HEK293 (cell line): ENCODE measurements at regions not wholly inside any gene's neighbourhood (a gene's known extent, or its start where the extent isn't known, plus 50 kb on each side); places are given as distances from the start of the nearest gene placed in this dataset.

ENCODE experiments used
- GFI1B ChIP-seq: fragments of 450-650 bp; formaldehyde crosslinking; IDR thresholded peaks from 2 replicates; pipeline ENCODE4 v1.5.1; 2016; ENCODE audit warnings: missing biosample characterization, missing genetic modification characterization
- HOXD13 ChIP-seq: sonication (generic); formaldehyde crosslinking; IDR thresholded peaks from 2 replicates; pipeline ENCODE4 v1.8.0; 2022; ENCODE audit warnings: missing genetic modification reagents, borderline replicate concordance
- MZF1 ChIP-seq: fragments of 450-650 bp; formaldehyde crosslinking; IDR thresholded peaks from 2 replicates; pipeline ENCODE4 v1.5.1; 2017; ENCODE audit warnings: missing biosample characterization, missing genetic modification characterization, borderline replicate concordance
- ZNF121 ChIP-seq: fragments of 450-650 bp; formaldehyde crosslinking; IDR thresholded peaks from 2 replicates; pipeline ENCODE4 v1.5.1; 2016; ENCODE audit warnings: missing biosample characterization, missing genetic modification characterization
- ZNF174 ChIP-seq: fragments of 450-650 bp; formaldehyde crosslinking; IDR thresholded peaks from 2 replicates; pipeline ENCODE4 v1.5.0; 2017; ENCODE audit warnings: missing biosample characterization, mild to moderate bottlenecking, missing genetic modification characterization
- ZNF292 ChIP-seq: fragments of 450-650 bp; formaldehyde crosslinking; IDR thresholded peaks from 2 replicates; pipeline ENCODE4 v1.5.1; 2016; ENCODE audit warnings: low read depth, missing biosample characterization, missing genetic modification characterization, borderline replicate concordance
- ZNF302 ChIP-seq: fragments of 450-650 bp; formaldehyde crosslinking; IDR thresholded peaks from 2 replicates; pipeline ENCODE4 v1.5.1; 2016; ENCODE audit warnings: missing biosample characterization, missing genetic modification characterization, low read depth
- ZNF514 ChIP-seq: fragments of 450-650 bp; formaldehyde crosslinking; IDR thresholded peaks from 2 replicates; pipeline ENCODE4 v1.5.1; 2016; ENCODE audit warnings: missing biosample characterization, missing genetic modification characterization
- ZNF670 ChIP-seq: fragments of 450-650 bp; formaldehyde crosslinking; IDR thresholded peaks from 2 replicates; pipeline ENCODE4 v1.5.1; 2016; ENCODE audit warnings: missing biosample characterization, missing genetic modification characterization, low read depth
- ZNF677 ChIP-seq: fragments of 450-650 bp; IDR thresholded peaks from 2 replicates; pipeline ENCODE4 v1.5.0; 2018; ENCODE audit warnings: missing biosample characterization, mild to moderate bottlenecking, missing genetic modification characterization, moderate library complexity
- TF ChIP-seq, protein P1 (sequence below): fragments of 450-650 bp; formaldehyde crosslinking; IDR thresholded peaks from 2 replicates; pipeline ENCODE4 v1.5.1; 2016; ENCODE audit warnings: missing biosample characterization, missing genetic modification characterization
- TF ChIP-seq, protein P2 (sequence below): fragments of 450-650 bp; formaldehyde crosslinking; IDR thresholded peaks from 2 replicates; pipeline ENCODE4; 2016; ENCODE audit warnings: missing biosample characterization, missing genetic modification characterization

DNA sequence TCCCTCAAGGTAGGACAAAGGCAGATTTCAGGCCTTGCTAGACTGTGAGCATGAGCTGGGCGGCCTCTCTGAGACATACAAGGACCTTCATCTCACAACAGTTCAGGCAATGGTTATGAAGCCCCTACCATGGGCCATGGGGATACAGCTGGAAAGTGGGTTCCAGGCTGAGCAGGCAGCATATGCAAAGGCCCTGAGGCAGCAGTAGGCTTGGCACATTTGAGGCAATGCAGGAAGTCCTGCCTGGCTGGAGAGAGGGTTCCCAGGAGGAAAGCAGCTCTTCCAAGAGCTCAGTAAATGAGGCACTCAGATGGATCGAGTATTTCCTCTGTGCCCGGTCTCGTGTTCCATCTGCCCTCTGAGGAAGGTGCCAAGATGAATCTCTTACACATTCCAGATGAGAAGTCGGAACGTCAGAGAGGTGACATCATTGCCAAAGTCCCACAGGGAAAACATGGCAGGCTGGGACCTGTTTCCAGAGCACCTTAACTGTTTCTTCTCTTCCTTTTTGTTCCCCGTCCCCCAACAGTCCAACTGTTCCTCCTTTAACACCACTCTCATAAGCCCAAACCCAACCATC is 388.6 kb downstream of the MN1 start:
- TF ChIP-seq, protein P1, sequence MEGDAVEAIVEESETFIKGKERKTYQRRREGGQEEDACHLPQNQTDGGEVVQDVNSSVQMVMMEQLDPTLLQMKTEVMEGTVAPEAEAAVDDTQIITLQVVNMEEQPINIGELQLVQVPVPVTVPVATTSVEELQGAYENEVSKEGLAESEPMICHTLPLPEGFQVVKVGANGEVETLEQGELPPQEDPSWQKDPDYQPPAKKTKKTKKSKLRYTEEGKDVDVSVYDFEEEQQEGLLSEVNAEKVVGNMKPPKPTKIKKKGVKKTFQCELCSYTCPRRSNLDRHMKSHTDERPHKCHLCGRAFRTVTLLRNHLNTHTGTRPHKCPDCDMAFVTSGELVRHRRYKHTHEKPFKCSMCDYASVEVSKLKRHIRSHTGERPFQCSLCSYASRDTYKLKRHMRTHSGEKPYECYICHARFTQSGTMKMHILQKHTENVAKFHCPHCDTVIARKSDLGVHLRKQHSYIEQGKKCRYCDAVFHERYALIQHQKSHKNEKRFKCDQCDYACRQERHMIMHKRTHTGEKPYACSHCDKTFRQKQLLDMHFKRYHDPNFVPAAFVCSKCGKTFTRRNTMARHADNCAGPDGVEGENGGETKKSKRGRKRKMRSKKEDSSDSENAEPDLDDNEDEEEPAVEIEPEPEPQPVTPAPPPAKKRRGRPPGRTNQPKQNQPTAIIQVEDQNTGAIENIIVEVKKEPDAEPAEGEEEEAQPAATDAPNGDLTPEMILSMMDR (tag by site-specific recombination) = no peak
- no peak for TF ChIP-seq ZNF677 (tag by site-specific recombination)
- no peak for TF ChIP-seq ZNF302 (tag by site-specific recombination)
- no peak for TF ChIP-seq ZNF670 (tag by site-specific recombination)
- TF ChIP-seq HOXD13 (CRISPR knock-in tag) = no peak
- no peak for TF ChIP-seq ZNF292 (tag by site-specific recombination)
- no peak for TF ChIP-seq ZNF121 (tag by site-specific recombination)
- TF ChIP-seq ZNF174 = no peak
- TF ChIP-seq MZF1 (tag by site-specific recombination) = no peak
- TF ChIP-seq ZNF514 (tag by site-specific recombination) = no peak
- no peak for TF ChIP-seq GFI1B (tag by site-specific recombination)
- TF ChIP-seq, protein P2, sequence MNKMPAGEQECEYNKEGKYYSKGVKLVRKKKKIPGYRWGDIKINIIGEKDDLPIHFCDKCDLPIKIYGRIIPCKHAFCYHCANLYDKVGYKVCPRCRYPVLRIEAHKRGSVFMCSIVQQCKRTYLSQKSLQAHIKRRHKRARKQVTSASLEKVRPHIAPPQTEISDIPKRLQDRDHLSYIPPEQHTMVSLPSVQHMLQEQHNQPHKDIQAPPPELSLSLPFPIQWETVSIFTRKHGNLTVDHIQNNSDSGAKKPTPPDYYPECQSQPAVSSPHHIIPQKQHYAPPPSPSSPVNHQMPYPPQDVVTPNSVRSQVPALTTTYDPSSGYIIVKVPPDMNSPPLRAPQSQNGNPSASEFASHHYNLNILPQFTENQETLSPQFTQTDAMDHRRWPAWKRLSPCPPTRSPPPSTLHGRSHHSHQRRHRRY (tag by site-specific recombination) = no peak
